ENCODE measurements at regions not wholly inside any gene's neighbourhood (a gene's known extent, or its start where the extent isn't known, plus 50 kb on each side); places are given as distances from the start of the nearest gene placed in this dataset.

DNA sequence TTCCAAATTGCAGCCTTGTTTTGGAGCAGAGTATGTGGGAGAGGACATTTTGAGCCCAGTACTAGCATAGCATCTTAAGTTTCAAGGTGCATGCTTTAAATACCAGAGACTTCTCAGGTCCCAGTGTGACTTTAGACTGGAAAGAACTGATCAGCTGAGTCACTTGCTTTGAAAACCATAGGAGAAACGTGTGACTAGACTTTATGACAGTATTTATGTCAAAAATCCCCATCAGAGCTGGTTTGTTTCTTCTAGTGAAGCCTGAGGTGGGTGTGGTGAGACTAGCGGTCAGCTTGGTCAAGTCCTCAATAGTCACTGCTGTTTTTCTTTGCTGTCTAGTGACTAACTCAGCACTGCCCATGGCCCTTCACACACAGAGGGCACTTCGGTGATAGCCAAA lies 724.2 kb downstream of the GATA3 start:
- no peaks in the 10 kb centered on the region for H3K9me3 ChIP-seq (ENCODE audit: control insufficient read depth, low read depth, low read length)

GRCh38 chr10:8787649-8788048 lies 733.2 kb downstream of the GATA3 start:
- H3K4me3 ChIP-seq (ENCODE audit: control insufficient read depth in 2 of 3, extremely low read depth in 1 of 3, insufficient read depth in 2 of 3, low read depth in 1 of 3, low read length in 3 of 3) = no peak overlapping the region
- H3K4me2 ChIP-seq (ENCODE audit: control insufficient read depth, extremely low read depth, insufficient read depth, low read depth, low read length) = no peak overlapping the region
- no peak overlapping the region for H3K27ac ChIP-seq (ENCODE audit: control insufficient read depth, insufficient read depth, low read length)
- no peak overlapping the region for H2AFZ ChIP-seq (ENCODE audit: control insufficient read depth, low read length)
- H3K9me3 ChIP-seq (ENCODE audit: control insufficient read depth, low read depth, low read length) = peaks cover 2% of the 10 kb centered on the region
- H3K79me2 ChIP-seq (ENCODE audit: control insufficient read depth, insufficient read depth, low read length) = no peaks in the 10 kb centered on the region
- no peak for FAIRE-seq
- no peak overlapping the region for H3K9ac ChIP-seq (ENCODE audit: control insufficient read depth, extremely low read depth, insufficient read depth, low read length)
- no peaks in the 10 kb centered on the region for H3K36me3 ChIP-seq (ENCODE audit: control insufficient read depth in 2 of 2, extremely low read depth in 1 of 2, insufficient read depth in 2 of 2, low read length in 2 of 2)
- H3K27me3 ChIP-seq (ENCODE audit: control insufficient read depth, extremely low read depth, insufficient read depth, low read length) = no peaks in the 10 kb centered on the region
- dilution Hi-C loops (cut with MboI; ENCODE audit: extremely low pct_ligation_motif_present, low sequenced_read_pairs) = no loop called here
- no peaks in the 10 kb centered on the region for H4K20me1 ChIP-seq (ENCODE audit: control insufficient read depth, extremely low read depth, insufficient read depth, low read length)
- H3K4me1 ChIP-seq (ENCODE audit: control insufficient read depth, extremely low read depth, insufficient read depth, low read length) = no peaks in the 10 kb centered on the region
- TF ChIP-seq EZH2 (IDR thresholded peaks at IDR 0.05; ENCODE audit: low read length) = no peak
- TF ChIP-seq, protein P1, sequence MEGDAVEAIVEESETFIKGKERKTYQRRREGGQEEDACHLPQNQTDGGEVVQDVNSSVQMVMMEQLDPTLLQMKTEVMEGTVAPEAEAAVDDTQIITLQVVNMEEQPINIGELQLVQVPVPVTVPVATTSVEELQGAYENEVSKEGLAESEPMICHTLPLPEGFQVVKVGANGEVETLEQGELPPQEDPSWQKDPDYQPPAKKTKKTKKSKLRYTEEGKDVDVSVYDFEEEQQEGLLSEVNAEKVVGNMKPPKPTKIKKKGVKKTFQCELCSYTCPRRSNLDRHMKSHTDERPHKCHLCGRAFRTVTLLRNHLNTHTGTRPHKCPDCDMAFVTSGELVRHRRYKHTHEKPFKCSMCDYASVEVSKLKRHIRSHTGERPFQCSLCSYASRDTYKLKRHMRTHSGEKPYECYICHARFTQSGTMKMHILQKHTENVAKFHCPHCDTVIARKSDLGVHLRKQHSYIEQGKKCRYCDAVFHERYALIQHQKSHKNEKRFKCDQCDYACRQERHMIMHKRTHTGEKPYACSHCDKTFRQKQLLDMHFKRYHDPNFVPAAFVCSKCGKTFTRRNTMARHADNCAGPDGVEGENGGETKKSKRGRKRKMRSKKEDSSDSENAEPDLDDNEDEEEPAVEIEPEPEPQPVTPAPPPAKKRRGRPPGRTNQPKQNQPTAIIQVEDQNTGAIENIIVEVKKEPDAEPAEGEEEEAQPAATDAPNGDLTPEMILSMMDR (optimal IDR thresholded peaks at IDR 0.05 in 1 of 3, IDR thresholded peaks at IDR 0.05 in 1 of 3, conservative IDR thresholded peaks at IDR 0.05 in 1 of 3; ENCODE audit: extremely low read depth in 1 of 3, insufficient read depth in 2 of 3, low read length in 3 of 3) = no peak
- H3K9me1 ChIP-seq (ENCODE audit: control insufficient read depth, extremely low read depth, insufficient read depth, low read length) = no peaks in the 10 kb centered on the region
- DNase-seq (ENCODE audit: low read depth, low spot score) = no peak

More for the DNA sequence above, 724.2 kb downstream of the GATA3 start:
- Histone ChIP-seq H3K27me3 (ENCODE audit: control insufficient read depth, extremely low read depth, insufficient read depth, low read length) (no peaks in the 10 kb centered on the region), H3K36me3 (ENCODE audit: control insufficient read depth in 2 of 2, extremely low read depth in 1 of 2, insufficient read depth in 2 of 2, low read length in 2 of 2) (no peaks in the 10 kb centered on the region), H3K79me2 (ENCODE audit: control insufficient read depth, insufficient read depth, low read length) (no peaks in the 10 kb centered on the region), H3K4me3 (ENCODE audit: control insufficient read depth in 2 of 3, extremely low read depth in 1 of 3, insufficient read depth in 2 of 3, low read depth in 1 of 3, low read length in 3 of 3) (no peak overlapping the region), H3K27ac (ENCODE audit: control insufficient read depth, insufficient read depth, low read length) (no peak overlapping the region), H3K4me1 (ENCODE audit: control insufficient read depth, extremely low read depth, insufficient read depth, low read length) (no peaks in the 10 kb centered on the region), H4K20me1 (ENCODE audit: control insufficient read depth, extremely low read depth, insufficient read depth, low read length) (no peaks in the 10 kb centered on the region), H3K4me2 (ENCODE audit: control insufficient read depth, extremely low read depth, insufficient read depth, low read depth, low read length) (no peak overlapping the region), H3K9ac (ENCODE audit: control insufficient read depth, extremely low read depth, insufficient read depth, low read length) (no peak overlapping the region), H2AFZ (ENCODE audit: control insufficient read depth, low read length) (no peak overlapping the region), H3K9me1 (ENCODE audit: control insufficient read depth, extremely low read depth, insufficient read depth, low read length) (no peaks in the 10 kb centered on the region)
- DNase-seq (ENCODE audit: low read depth, low spot score) = no peak
- FAIRE-seq = no peak
- TF ChIP-seq, protein P1 (optimal IDR thresholded peaks at IDR 0.05 in 1 of 3, IDR thresholded peaks at IDR 0.05 in 1 of 3, conservative IDR thresholded peaks at IDR 0.05 in 1 of 3; ENCODE audit: extremely low read depth in 1 of 3, insufficient read depth in 2 of 3, low read length in 3 of 3) = no peak
- TF ChIP-seq EZH2 (IDR thresholded peaks at IDR 0.05; ENCODE audit: low read length) = no peak
- dilution Hi-C loops (cut with MboI; ENCODE audit: extremely low pct_ligation_motif_present, low sequenced_read_pairs) = no loop called here
